Esophagus muscularis mucosa (tissue), 4 donors: ENCODE measurements at regions not wholly inside any gene's neighbourhood (a gene's known extent, or its start where the extent isn't known, plus 50 kb on each side); places are given as distances from the start of the nearest gene placed in this dataset.

Source experiments
- DNase-seq: peaks from one replicate; pipeline ENCODE4 v3.0.0-alpha.2; 2017; ENCODE audit errors: extremely low spot score
- H3K27ac ChIP-seq, 4 donors: fragments of 200-600 bp; sonication (generic); replicated peaks in 1 of 4; 1 replicate in 3 of 4; 2 replicates in 1 of 4; pipeline ENCODE4 v1.5.1; 2016 to 2019; ENCODE audit warnings: mild to moderate bottlenecking in 1 of 4
- H3K27me3 ChIP-seq, 4 donors: fragments of 200-600 bp; sonication (generic); one replicate each; pipeline versions ENCODE4 v1.5.1 to v1.6.0; 2016 to 2019
- H3K36me3 ChIP-seq, 4 donors: fragments of 200-600 bp; sonication (generic); one replicate each; pipeline ENCODE4 v1.5.1; 2016 to 2019
- H3K4me1 ChIP-seq, 4 donors: fragments of 200-600 bp; sonication (generic); one replicate each; pipeline ENCODE4 v1.5.1; 2016 to 2019
- H3K4me3 ChIP-seq, 4 donors: fragments of 200-600 bp; sonication (generic); 1 replicate in 2 of 4; 2 replicates in 2 of 4; pipeline ENCODE4 v1.5.1; 2016 to 2019; ENCODE audit warnings: mild to moderate bottlenecking in 4 of 4, moderate library complexity in 1 of 4
- H3K9me3 ChIP-seq, 4 donors: fragments of 200-600 bp; sonication (generic); 1 replicate in 3 of 4; 2 replicates in 1 of 4; pipeline ENCODE4 v1.5.1; 2016 to 2019
- CTCF ChIP-seq, 3 experiments: fragments of 200-600 bp in 2 of 3; fragments of 450-650 bp in 1 of 3; sonication (generic) in 2 of 3; IDR thresholded peaks; one replicate each; pipeline ENCODE4 v1.5.1; 2017 to 2019; ENCODE audit warnings: antibody characterized with exemption in 3 of 3, mild to moderate bottlenecking in 2 of 3, moderate library complexity in 1 of 3
- EP300 ChIP-seq: sonication (generic); formaldehyde crosslinking; IDR thresholded peaks from one replicate; pipeline ENCODE4 v1.6.1; 2017; ENCODE audit warnings: antibody characterized with exemption
- POLR2A ChIP-seq: fragments of 450-650 bp; IDR thresholded peaks from one replicate; pipeline ENCODE4 v1.6.1; 2017; ENCODE audit warnings: antibody characterized with exemption, moderate library complexity, mild to moderate bottlenecking, low read depth
- POLR2AphosphoS5 ChIP-seq, 2 donors: sonication (generic); formaldehyde crosslinking; IDR thresholded peaks; one replicate each; pipeline ENCODE4 v1.6.1; 2017; ENCODE audit warnings: antibody characterized with exemption in 2 of 2
- WGBS: methylation state at CpG from one replicate; pipeline ENCODE4 v1.1.5; 2018; 5-methylcytosine and 5-hydroxymethylcytosine counted together
- intact Hi-C: fragments of 100-400 bp; cut with DNase I; formaldehyde crosslinking; loops from one replicate; pipeline ENCODE4 v1.15.1; 2023

- no peak overlapping the region for H3K27ac ChIP-seq
- H3K4me1 ChIP-seq: no peaks in the 10 kb centered on the region
- intact Hi-C loops: no loop called here
- WGBS: 90% methylated on average over 4 of the region's 4 CpGs
- no peak overlapping the region for H3K4me3 ChIP-seq
- no peaks in the 10 kb centered on the region for H3K9me3 ChIP-seq
- TF ChIP-seq POLR2A (no peak), POLR2AphosphoS5 (IDR thresholded peaks at IDR 0.05) (no peak), EP300 (no peak), CTCF (IDR thresholded peaks at IDR 0.05) (no peak)
- DNase-seq: no peak
- no peaks in the 10 kb centered on the region for H3K36me3 ChIP-seq
- H3K27me3 ChIP-seq: no peaks in the 10 kb centered on the region
Observed at GRCh38 chr1:200345520-200345919, 64.3 kb downstream of the ZNF281 start.

- Histone ChIP-seq H3K4me1 (no peaks in the 10 kb centered on the region), H3K9me3 (no peaks in the 10 kb centered on the region), H3K36me3 (no peaks in the 10 kb centered on the region), H3K27me3 (no peaks in the 10 kb centered on the region), H3K27ac (no peak overlapping the region), H3K4me3 (no peak overlapping the region)
- DNase-seq: no peak
- 96% methylated on average over 2 of the region's 2 CpGs for WGBS
- intact Hi-C loops: no loop called here
- TF ChIP-seq EP300: no peak
- TF ChIP-seq POLR2AphosphoS5 (IDR thresholded peaks at IDR 0.05): no peak
- no peak for TF ChIP-seq POLR2A
- no peak for TF ChIP-seq CTCF (IDR thresholded peaks at IDR 0.05)
Observed at GRCh38 chr1:200343874-200344273, 66.0 kb downstream of the ZNF281 start.

- Histone ChIP-seq H3K4me3 (no peak overlapping the region), H3K9me3 (no peaks in the 10 kb centered on the region), H3K36me3 (no peaks in the 10 kb centered on the region), H3K27ac (no peak overlapping the region), H3K27me3 (no peaks in the 10 kb centered on the region), H3K4me1 (no peaks in the 10 kb centered on the region)
- TF ChIP-seq POLR2AphosphoS5 (IDR thresholded peaks at IDR 0.05) (no peak), EP300 (no peak), POLR2A (no peak), CTCF (IDR thresholded peaks at IDR 0.05) (no peak)
- 77% methylated on average over 5 of the region's 5 CpGs for WGBS
- no peak for DNase-seq
- intact Hi-C loops: no loop called here
Observed at GRCh38 chr1:200342511-200343311, 67.1 kb downstream of the ZNF281 start.

- Histone ChIP-seq H3K4me3 (no peak overlapping the region), H3K27me3 (no peaks in the 10 kb centered on the region), H3K36me3 (no peaks in the 10 kb centered on the region), H3K27ac (no peak overlapping the region), H3K9me3 (no peaks in the 10 kb centered on the region), H3K4me1 (peaks cover 0 to 5% (median 2%) of the 10 kb centered on the region in 4 donors)
- intact Hi-C loops: no loop called here
- DNase-seq: no peak
- WGBS: 61% methylated on average over 2 of the region's 2 CpGs
- TF ChIP-seq EP300 (no peak), POLR2AphosphoS5 (IDR thresholded peaks at IDR 0.05) (no peak), POLR2A (no peak), CTCF (IDR thresholded peaks at IDR 0.05) (no peak)
Observed at GRCh38 chr1:200338451-200338850, 71.4 kb downstream of the ZNF281 start.

GRCh38 chr1:200337831-200338230, 72.0 kb downstream of the ZNF281 start:
- peaks cover 0 to 5% (median 2%) of the 10 kb centered on the region in 4 donors for H3K4me1 ChIP-seq
- WGBS: 92% methylated on average over 3 of the region's 3 CpGs
- H3K4me3 ChIP-seq: no peak overlapping the region
- no peaks in the 10 kb centered on the region for H3K9me3 ChIP-seq
- no peak overlapping the region for H3K27ac ChIP-seq
- H3K36me3 ChIP-seq: no peaks in the 10 kb centered on the region
- intact Hi-C loops: no loop called here
- TF ChIP-seq POLR2AphosphoS5 (IDR thresholded peaks at IDR 0.05) (no peak), EP300 (no peak), CTCF (IDR thresholded peaks at IDR 0.05) (no peak), POLR2A (no peak)
- DNase-seq: no peak
- no peaks in the 10 kb centered on the region for H3K27me3 ChIP-seq
